ENCODE measurements at regions not wholly inside any gene's neighbourhood (a gene's known extent, or its start where the extent isn't known, plus 50 kb on each side); places are given as distances from the start of the nearest gene placed in this dataset.
"Not testable (repeated sequence)": the region's sequence is repeated elsewhere in the genome, so short reads cannot be mapped to it uniquely, and the experiment has no call there.

DNA sequence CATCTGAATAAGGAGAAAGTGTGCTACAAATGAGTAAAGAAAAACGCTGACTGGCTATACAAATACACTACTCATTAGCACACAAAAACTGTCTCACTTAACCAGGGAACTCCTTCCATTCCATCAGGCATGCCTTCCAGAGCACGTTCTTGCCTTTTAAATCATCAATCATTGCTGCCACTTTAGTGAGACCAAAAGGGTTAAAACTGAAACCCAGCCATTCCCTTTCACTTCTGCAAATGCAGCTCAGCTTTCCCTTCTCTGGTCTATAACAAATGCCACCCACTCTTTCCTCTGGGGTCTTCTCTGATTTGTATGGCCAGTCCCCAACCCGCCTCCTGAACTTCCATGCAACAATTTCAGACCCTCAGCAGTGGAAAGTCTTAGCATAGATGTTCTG is 231.5 kb downstream of the TRIML1 start:
- DNase-seq (ENCODE audit: extremely low spot score, insufficient read length, low read depth): no peak
- no peak for FAIRE-seq

GRCh38 chr4:188372058-188372457 is 232.8 kb downstream of the TRIML1 start:
- no peak for DNase-seq (ENCODE audit: extremely low spot score, insufficient read length, low read depth)

GRCh38 chr4:188372829-188373228 is 233.6 kb downstream of the TRIML1 start:
- no peak for DNase-seq (ENCODE audit: extremely low spot score, insufficient read length, low read depth)
- FAIRE-seq: no peak

More at GRCh38 chr4:188372058-188372457, 232.8 kb downstream of the TRIML1 start:
- no peak for FAIRE-seq

DNA sequence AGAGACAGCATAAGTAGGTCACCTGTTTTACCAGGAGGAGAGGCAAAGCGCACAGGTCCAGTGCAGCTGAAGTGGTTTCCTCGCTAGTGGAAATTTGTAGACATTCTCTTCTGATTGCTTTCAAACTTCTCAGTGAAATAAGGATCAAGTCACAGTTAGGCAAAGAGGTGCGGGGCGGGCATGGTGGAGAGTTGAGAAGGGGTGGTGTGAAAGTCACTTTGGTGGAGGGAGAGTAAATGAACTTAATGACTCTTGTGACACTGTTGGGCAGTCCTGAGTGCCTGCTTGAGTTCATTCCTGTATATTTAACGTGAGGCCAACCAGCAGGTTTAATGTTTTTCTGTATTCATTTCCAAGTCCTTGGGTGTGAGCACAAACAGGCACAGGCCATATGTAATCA is 235.6 kb downstream of the TRIML1 start:
- DNase-seq (ENCODE audit: extremely low spot score, insufficient read length, low read depth): no peak
- no peak for FAIRE-seq

GRCh38 chr4:188377816-188378215 is 238.6 kb downstream of the TRIML1 start:
- DNase-seq (ENCODE audit: extremely low spot score, insufficient read length, low read depth) (no peak), FAIRE-seq (no peak)

DNA sequence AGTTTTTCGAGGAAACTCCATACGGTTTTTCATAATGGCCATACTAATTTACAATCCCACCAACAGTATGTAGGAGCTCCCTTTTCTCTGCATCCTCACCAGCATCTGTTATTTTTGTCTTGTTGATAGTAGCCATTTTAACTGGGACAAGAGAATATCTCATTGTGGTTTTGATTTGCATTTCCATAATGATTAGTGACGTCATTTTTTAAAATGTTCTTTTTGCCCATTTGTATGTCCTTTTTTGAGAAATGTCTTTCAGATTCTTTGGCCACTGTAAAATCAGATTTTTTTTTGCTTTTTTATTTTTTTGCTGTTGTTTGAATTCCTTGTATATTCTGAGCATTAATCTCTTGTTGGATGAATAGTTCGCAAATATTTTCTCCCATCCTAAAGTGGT is 243.9 kb downstream of the TRIML1 start:
- no peak for DNase-seq (ENCODE audit: extremely low spot score, insufficient read length, low read depth)
- FAIRE-seq: no peak

DNA sequence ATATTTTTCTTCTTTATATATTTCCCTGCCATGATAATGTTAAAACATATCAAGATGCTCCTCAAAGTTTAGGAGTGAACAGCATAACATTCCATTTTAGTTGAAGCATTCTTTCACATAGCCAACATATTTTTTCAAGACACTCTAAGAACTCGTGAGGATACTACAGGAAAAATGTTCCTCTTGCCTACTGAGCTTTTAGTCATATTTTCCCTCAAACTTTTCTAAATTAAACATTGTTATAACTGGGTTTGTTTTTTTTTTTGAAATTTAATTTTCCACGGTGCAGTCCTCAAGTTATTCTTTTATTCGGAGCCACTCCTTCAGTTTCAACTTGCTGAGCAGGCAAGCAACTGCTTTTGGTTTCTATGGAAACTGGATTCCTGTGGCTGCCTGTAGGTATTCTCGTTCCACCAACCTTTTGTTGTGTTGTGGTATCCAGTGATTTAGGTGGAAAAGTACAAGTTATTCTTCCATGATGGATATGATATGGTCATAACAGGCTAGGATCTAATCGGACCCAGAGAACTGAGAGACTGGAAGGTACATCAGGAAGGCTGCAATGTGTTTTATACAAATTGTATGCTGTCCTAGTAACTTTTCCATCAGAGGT is 248.0 kb downstream of the TRIML1 start:
- FAIRE-seq (no peak), DNase-seq (ENCODE audit: extremely low spot score, insufficient read length, low read depth) (no peak)

DNA sequence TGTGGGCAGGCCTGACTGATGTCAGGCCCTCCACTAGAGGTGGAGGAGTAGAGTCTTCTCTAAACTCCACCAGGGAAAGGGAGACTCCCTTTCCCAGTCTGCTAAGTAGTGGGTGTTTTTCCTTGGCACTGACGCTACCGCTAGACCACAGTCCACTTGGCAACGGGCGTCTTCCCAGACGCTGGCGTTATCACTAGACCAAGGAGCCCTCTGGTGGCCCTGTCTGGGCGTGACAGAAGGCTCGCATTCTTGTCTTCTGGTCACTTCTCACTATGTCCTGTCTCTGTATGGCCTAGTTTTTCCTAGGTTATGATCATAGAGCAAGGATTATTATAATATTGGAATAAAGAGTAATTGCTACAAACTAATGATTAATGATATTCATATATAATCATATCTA is 252.1 kb downstream of the TRIML1 start:
- not testable (repeated sequence) for FAIRE-seq; DNase-seq (ENCODE audit: extremely low spot score, insufficient read length, low read depth)

DNA sequence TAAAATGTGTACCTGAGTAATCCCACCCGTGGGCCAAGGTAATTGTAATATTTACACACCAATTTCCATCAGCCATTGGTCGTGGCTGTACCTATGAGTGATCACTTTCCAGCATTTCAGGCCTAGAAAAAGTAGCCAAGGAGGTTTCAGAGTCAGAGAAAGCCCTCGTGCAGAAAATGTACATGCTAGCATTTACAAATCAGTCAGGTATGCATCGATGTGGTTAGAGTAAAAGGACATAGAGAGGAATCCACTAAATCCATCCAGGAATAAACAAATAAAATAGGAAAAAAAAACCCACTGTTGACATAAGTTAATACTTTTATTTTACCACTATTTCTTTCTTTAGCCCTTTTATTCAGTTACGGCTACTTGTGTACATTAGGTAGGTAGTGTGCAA is 256.8 kb downstream of the TRIML1 start:
- FAIRE-seq: no peak
- no peak for DNase-seq (ENCODE audit: extremely low spot score, insufficient read length, low read depth)

DNA sequence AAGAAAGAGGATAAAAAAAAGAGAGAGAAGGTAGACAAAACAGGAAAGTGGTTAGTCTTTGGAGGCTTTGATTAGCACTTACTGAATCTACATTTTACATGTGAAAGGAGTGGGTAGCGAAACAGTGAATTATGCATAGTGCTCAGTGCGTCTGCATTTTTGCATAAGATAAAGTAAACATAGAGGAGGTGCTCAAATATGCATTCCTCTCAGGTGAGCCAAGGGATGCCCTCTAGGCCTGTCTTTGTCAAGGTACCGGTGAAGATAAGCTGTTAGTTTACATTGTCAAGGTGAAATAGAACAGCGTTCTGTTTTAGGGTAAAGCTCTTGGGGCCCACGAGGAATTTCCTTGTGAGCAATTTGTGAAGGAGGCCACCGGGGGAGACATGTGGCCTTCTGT is 260.6 kb downstream of the TRIML1 start:
- FAIRE-seq (no peak), DNase-seq (ENCODE audit: extremely low spot score, insufficient read length, low read depth) (no peak)

DNA sequence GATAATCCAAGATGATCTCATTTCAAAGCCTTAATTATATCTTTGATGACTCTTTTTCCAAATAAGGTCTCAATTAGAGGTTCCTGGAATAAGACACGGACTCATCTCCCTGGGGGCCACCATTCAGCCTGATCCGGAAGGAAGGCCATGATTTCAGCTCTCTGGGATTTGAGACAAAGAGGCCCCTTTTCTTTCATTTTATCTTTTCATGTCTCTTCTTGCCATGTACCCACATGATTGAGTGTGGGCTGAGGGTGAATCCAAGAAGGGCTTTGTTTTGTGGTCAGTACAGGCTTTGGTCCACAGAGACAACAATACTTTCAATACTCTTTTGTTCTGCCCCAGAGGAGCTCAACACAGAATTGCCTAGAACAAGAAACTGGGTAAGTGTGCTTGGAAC is 261.2 kb downstream of the TRIML1 start:
- FAIRE-seq: no peak
- DNase-seq (ENCODE audit: extremely low spot score, insufficient read length, low read depth): no peak

- DNase-seq (ENCODE audit: extremely low spot score, insufficient read length, low read depth) (no peak), FAIRE-seq (no peak)
These were observed 264.0 kb downstream of the TRIML1 start for GRCh38 chr4:188403272-188403671.

DNA sequence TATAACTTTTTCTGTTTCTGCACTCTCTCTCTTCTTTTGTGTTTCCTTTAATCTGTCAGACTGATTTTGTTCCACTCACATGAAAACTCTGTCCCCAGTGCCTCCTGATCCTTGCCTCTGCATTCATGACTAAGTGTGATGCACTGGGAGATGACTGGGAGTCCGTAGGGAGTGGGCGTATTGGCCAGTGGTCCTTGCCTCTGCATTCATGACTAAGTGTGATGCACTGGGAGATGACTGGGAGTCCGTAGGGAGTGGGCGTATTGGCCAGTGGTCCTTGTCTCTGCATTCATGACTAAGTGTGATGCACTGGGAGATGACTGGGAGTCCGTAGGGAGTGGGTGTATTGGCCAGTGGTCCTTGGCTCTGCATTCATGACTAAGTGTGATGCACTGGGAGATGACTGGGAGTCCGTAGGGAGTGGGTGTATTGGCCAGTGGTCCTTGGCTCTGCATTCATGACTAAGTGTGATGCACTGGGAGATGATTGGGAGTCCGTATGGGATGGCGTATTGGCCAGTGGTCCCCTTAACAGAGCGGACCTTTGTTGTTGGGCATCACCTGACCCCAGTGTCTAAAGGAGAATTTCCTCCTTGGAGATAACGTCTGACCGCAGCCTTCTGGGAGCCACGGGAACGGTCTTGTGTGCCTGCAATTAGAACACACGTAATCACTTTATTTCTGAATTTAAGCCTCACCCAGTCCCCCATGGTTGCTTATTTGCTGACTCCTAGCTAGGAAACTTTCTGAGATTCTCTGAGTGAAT is 266.0 kb downstream of the TRIML1 start:
- not testable (repeated sequence) for DNase-seq (ENCODE audit: extremely low spot score, insufficient read length, low read depth); FAIRE-seq

DNA sequence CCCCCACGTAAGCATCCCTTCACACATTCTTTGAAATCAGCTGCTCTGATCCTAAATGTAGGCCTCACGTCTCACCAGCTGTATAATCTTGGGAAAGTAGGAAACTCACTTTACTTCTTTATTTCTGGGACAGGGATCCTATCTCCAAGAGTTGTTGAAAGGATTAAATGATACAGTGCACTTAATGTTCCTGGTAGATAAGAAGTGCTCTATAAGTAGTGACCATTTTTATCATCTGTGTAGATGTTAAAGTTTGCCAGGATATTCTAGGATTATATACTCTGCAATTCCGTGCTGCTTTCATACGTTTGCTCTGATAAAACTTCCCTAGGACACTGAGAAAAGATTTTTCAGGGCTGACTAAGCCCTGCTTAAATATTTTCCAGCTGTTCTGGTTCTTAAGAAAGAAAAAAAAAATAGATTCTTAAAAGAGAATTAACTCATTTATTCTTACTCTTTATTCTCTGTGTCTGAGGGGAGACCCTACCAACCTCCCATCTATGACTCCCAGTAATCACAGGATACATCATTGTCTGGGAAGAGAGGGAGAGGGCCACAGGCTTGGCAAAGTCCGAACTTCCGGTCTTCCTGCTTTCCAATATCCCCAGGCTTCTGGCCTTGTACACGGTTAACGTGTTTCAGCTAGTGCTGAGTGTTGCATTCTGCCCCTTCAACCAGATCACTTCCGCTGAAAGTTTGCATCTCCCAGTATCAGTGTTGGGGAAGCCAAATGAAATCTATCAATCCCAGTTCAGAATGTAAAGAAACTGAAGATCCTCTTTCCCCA is 269.2 kb downstream of the TRIML1 start:
- FAIRE-seq (no peak), DNase-seq (ENCODE audit: extremely low spot score, insufficient read length, low read depth) (no peak)

GRCh38 chr4:188409851-188410250 is 270.6 kb downstream of the TRIML1 start:
- no peak for FAIRE-seq
- DNase-seq (ENCODE audit: extremely low spot score, insufficient read length, low read depth): no peak

DNA sequence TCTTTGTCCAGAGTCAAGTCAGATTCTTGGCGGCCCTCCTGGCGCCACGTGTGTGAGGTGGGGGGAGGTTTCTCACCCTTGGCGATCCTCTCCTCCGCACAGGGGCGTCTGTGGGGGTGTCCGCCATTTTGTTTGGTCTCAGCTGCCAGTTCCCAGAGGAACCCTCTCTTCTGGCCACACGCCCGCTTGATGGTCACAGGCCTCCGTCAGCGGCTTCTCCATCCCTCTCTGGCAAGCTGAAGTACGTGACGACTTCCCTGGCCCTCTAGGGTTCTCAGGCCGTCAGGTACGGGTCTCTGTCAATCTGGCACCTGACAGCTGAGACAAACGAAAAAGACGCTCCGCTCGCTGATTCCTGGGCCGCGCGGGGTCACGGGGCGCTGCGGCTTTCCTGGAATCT is 272.6 kb downstream of the TRIML1 start:
- no peak for FAIRE-seq
- no peak for DNase-seq (ENCODE audit: extremely low spot score, insufficient read length, low read depth)

GRCh38 chr4:188412499-188412898 is 273.3 kb downstream of the TRIML1 start:
- DNase-seq (ENCODE audit: extremely low spot score, insufficient read length, low read depth) (no peak), FAIRE-seq (no peak)

DNA sequence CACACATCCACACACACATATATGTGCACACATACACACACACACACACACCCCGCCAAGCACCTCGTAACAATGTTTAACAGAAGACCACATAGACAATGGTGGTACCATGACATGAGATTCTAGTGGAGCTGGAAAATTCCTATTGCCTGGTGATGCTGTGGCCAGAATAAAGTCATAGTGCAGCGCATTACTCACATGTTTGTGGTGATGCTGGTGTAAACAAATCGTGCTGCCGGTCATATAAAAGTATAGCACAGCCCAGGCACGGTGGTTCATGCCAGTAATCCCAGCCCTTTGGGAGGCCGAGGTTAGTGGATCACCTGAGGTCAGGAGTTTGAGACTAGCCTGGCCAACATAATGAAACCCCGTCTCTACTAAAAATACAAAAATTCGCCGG is 275.2 kb downstream of the TRIML1 start:
- DNase-seq (ENCODE audit: extremely low spot score, insufficient read length, low read depth): no peak
- FAIRE-seq: no peak

DNA sequence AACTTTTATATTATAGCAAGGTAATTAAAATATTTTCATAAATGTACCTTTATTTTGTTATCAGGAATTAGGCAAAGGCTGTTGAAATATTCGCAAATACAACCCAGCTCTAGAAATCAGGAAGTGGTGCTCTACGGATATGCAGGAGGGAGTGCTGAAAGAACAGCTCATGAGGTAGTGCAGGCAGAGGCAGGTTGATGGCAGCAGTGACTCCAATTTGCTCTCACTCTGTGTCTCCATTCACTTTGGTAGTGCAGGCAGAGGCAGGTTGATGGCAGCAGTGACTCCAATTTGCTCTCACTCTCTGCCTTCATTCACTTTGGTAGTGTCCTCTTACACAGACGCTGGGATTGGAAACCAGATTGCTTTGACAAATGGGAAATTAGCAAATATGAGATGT is 277.9 kb downstream of the TRIML1 start:
- no peak for FAIRE-seq

DNA sequence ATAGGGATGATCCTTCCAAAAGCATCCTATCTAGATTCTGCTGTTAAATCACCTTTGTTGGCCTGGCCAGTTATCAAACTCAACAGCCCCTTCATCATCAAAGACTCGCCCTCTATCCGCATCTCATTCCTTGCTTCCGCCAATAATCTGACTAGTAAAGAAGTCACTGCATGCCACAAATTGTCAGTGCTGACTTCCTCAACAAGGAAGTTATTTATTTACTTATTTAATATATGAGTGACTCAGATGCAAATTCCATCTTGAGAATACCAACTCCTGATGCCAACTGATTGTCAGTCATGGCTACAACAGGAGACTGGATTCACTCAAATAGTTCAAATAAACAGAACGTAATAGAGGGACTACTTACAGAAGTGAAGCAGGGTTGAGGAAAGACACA is 283.8 kb downstream of the TRIML1 start:
- no peak for DNase-seq (ENCODE audit: extremely low spot score, insufficient read length, low read depth)

More for the DNA sequence above, 277.9 kb downstream of the TRIML1 start:
- DNase-seq (ENCODE audit: extremely low spot score, insufficient read length, low read depth): no peak

DNA sequence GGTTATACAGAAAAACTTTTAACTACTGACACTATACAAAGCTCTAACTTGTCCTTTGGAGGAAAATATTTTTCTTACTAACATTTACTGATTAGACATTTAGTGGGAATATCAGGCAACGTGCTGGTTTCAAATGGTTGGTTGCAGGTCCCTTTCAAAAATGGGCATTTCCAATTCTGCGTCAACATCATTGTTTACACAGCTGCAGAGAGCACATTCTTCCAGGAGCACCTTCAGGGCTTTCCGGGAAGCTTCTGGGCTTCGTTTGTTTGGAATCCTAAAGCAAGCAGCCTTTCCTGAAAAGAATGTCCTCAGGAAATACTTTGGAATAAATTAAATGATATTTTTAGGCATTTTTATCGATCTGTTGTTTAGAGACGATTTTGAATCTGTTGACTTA is 289.7 kb downstream of the TRIML1 start:
- DNase-seq (ENCODE audit: extremely low spot score, insufficient read length, low read depth) (no peak), FAIRE-seq (no peak)

More for the DNA sequence above, 283.8 kb downstream of the TRIML1 start:
- FAIRE-seq: no peak
